ENCODE measurements at regions not wholly inside any gene's neighbourhood (a gene's known extent, or its start where the extent isn't known, plus 50 kb on each side); places are given as distances from the start of the nearest gene placed in this dataset.

GRCh38 chr9:16319646-16320045, 550.8 kb downstream of the BNC2 start:
- no peak for DNase-seq

GRCh38 chr9:16320338-16320902, 550.0 kb downstream of the BNC2 start:
- no peak for DNase-seq

GRCh38 chr9:16321461-16322119, 548.9 kb downstream of the BNC2 start:
- no peak for DNase-seq

- no peak for DNase-seq
Measured at GRCh38 chr9:16322849-16323248, 547.6 kb downstream of the BNC2 start.

GRCh38 chr9:16325966-16326365, 544.5 kb downstream of the BNC2 start:
- no peak for DNase-seq

GRCh38 chr9:16328349-16328748, 542.1 kb downstream of the BNC2 start:
- DNase-seq: no peak

GRCh38 chr9:16329671-16330113, 540.8 kb downstream of the BNC2 start:
- DNase-seq: no peak

- no peak for DNase-seq
Measured at GRCh38 chr9:16331031-16331430, 539.4 kb downstream of the BNC2 start.

- DNase-seq: no peak
Measured at GRCh38 chr9:16331527-16331926, 538.9 kb downstream of the BNC2 start.

GRCh38 chr9:16333691-16334090, 536.8 kb downstream of the BNC2 start:
- no peak for DNase-seq

GRCh38 chr9:16335788-16336580, 534.5 kb downstream of the BNC2 start:
- no peak for DNase-seq

GRCh38 chr9:16336833-16337232, 533.6 kb downstream of the BNC2 start:
- no peak for DNase-seq

- DNase-seq: no peak
Measured at GRCh38 chr9:16337322-16338029, 533.0 kb downstream of the BNC2 start.

- DNase-seq: no peak
Measured at GRCh38 chr9:16341177-16341576, 529.3 kb downstream of the BNC2 start.

- DNase-seq: no peak
Measured at GRCh38 chr9:16342246-16343020, 528.0 kb downstream of the BNC2 start.

GRCh38 chr9:16343249-16344237, 526.9 kb downstream of the BNC2 start:
- DNase-seq: no peak

- DNase-seq: no peak
Measured at GRCh38 chr9:16344343-16344742, 526.1 kb downstream of the BNC2 start.

- DNase-seq: no peak
Measured at GRCh38 chr9:16345902-16346301, 524.6 kb downstream of the BNC2 start.

- DNase-seq: no peak
Measured at GRCh38 chr9:16347886-16348285, 522.6 kb downstream of the BNC2 start.

- no peak for DNase-seq
Measured at GRCh38 chr9:16348531-16348930, 521.9 kb downstream of the BNC2 start.

- no peak for DNase-seq
Measured at GRCh38 chr9:16352251-16352650, 518.2 kb downstream of the BNC2 start.
